NT2/D1 (cell line): ENCODE measurements at regions not wholly inside any gene's neighbourhood (a gene's known extent, or its start where the extent isn't known, plus 50 kb on each side); places are given as distances from the start of the nearest gene placed in this dataset.

ENCODE experiments used
- DNase-seq: peaks from one replicate; pipeline ENCODE4 v3.0.0-alpha.2; 2011; ENCODE audit warnings: low read depth, low spot score
- H3K27me3 ChIP-seq: 2 replicates; pipeline ENCODE4 v1.6.0; 2011; ENCODE audit warnings: mild to moderate bottlenecking; ENCODE audit not compliant: insufficient read length, insufficient read depth
- H3K36me3 ChIP-seq: 2 replicates; pipeline ENCODE4 v1.6.1; 2011; ENCODE audit warnings: mild to moderate bottlenecking, low read length, mixed read lengths; ENCODE audit not compliant: insufficient read depth, insufficient read length
- H3K4me1 ChIP-seq: 2 replicates; pipeline ENCODE4 v1.5.1; 2011; ENCODE audit not compliant: insufficient read depth, insufficient read length
- H3K4me3 ChIP-seq: 2 replicates; pipeline ENCODE4 v1.5.1; 2011; ENCODE audit warnings: low read depth; ENCODE audit not compliant: insufficient read length
- H3K9ac ChIP-seq: 2 replicates; pipeline ENCODE4 v1.6.0; 2011; ENCODE audit warnings: low read depth; ENCODE audit not compliant: insufficient read length
- H3K9me3 ChIP-seq: 2 replicates; pipeline ENCODE4 v1.5.1; 2011; ENCODE audit warnings: mild to moderate bottlenecking, low read length; ENCODE audit not compliant: insufficient read depth
- SUZ12 ChIP-seq: IDR thresholded peaks from 2 replicates; pipeline ENCODE4 v1.6.1; 2011; ENCODE audit not compliant: insufficient read length, insufficient read depth; ENCODE audit errors: extremely low read depth
- YY1 ChIP-seq: IDR thresholded peaks from 2 replicates; pipeline ENCODE4 v1.6.1; 2011; ENCODE audit not compliant: insufficient read length, insufficient read depth
- ZNF274 ChIP-seq: IDR thresholded peaks from 2 replicates; pipeline ENCODE4 v1.6.1; 2011; ENCODE audit warnings: mild to moderate bottlenecking, low read depth, low read length

GRCh38 chr13:32887617-32888016 is 128.6 kb upstream of the KL start:
- Histone ChIP-seq H3K9me3 (peaks cover 11% of the 10 kb centered on the region; the same call in 1 of the 2 replicates), H3K27me3 (no peaks in the 10 kb centered on the region), H3K36me3 (no peaks in the 10 kb centered on the region), H3K9ac (no peak overlapping the region), H3K4me1 (no peaks in the 10 kb centered on the region), H3K4me3 (no peak overlapping the region)
- TF ChIP-seq SUZ12 (no peak), YY1 (no peak), ZNF274 (no peak)
- no peak for DNase-seq

GRCh38 chr13:32889986-32890565 is 126.1 kb upstream of the KL start:
- no peak for DNase-seq
- TF ChIP-seq ZNF274 = no peak
- no peak for TF ChIP-seq SUZ12
- no peak for TF ChIP-seq YY1
- no peaks in the 10 kb centered on the region for H3K36me3 ChIP-seq
- H3K4me1 ChIP-seq = no peaks in the 10 kb centered on the region
- peaks cover 11% of the 10 kb centered on the region; the same call in 1 of the 2 replicates for H3K9me3 ChIP-seq
- no peak overlapping the region for H3K4me3 ChIP-seq
- no peaks in the 10 kb centered on the region for H3K27me3 ChIP-seq
- H3K9ac ChIP-seq = no peak overlapping the region

GRCh38 chr13:32893176-32893575 is 123.0 kb upstream of the KL start:
- H3K9ac ChIP-seq = no peak overlapping the region
- no peaks in the 10 kb centered on the region for H3K4me1 ChIP-seq
- DNase-seq = no peak
- H3K4me3 ChIP-seq = no peak overlapping the region
- no peaks in the 10 kb centered on the region for H3K27me3 ChIP-seq
- no peaks in the 10 kb centered on the region for H3K36me3 ChIP-seq
- TF ChIP-seq SUZ12 (no peak), ZNF274 (no peak), YY1 (no peak)
- H3K9me3 ChIP-seq = 0 out of 2 replicates have a peak, but pooled peaks cover under 1% of the 10 kb centered on the region

- Histone ChIP-seq H3K9ac (no peak overlapping the region), H3K4me1 (no peaks in the 10 kb centered on the region), H3K36me3 (no peaks in the 10 kb centered on the region), H3K9me3 (no peaks in the 10 kb centered on the region), H3K4me3 (no peak overlapping the region), H3K27me3 (no peaks in the 10 kb centered on the region)
- TF ChIP-seq SUZ12 = no peak
- TF ChIP-seq YY1 = no peak
- no peak for TF ChIP-seq ZNF274
- DNase-seq = no peak
Measured at GRCh38 chr13:32894589-32895001, 121.6 kb upstream of the KL start.

- Histone ChIP-seq H3K4me3 (no peak overlapping the region), H3K9ac (no peak overlapping the region), H3K36me3 (no peaks in the 10 kb centered on the region), H3K4me1 (no peaks in the 10 kb centered on the region), H3K9me3 (no peaks in the 10 kb centered on the region), H3K27me3 (no peaks in the 10 kb centered on the region)
- DNase-seq = no peak
- TF ChIP-seq SUZ12 (no peak), YY1 (no peak), ZNF274 (no peak)
Measured at GRCh38 chr13:32895296-32895695, 120.9 kb upstream of the KL start.

GRCh38 chr13:32897296-32897695 is 118.9 kb upstream of the KL start:
- no peaks in the 10 kb centered on the region for H3K4me1 ChIP-seq
- H3K27me3 ChIP-seq = no peaks in the 10 kb centered on the region
- DNase-seq = no peak
- H3K36me3 ChIP-seq = no peaks in the 10 kb centered on the region
- no peak overlapping the region for H3K4me3 ChIP-seq
- no peaks in the 10 kb centered on the region for H3K9me3 ChIP-seq
- H3K9ac ChIP-seq = no peak overlapping the region
- TF ChIP-seq SUZ12 (no peak), YY1 (no peak), ZNF274 (no peak)

- Histone ChIP-seq H3K36me3 (no peaks in the 10 kb centered on the region), H3K9me3 (no peaks in the 10 kb centered on the region), H3K4me3 (no peak overlapping the region), H3K4me1 (no peaks in the 10 kb centered on the region), H3K27me3 (no peaks in the 10 kb centered on the region), H3K9ac (no peak overlapping the region)
- TF ChIP-seq ZNF274 = no peak
- no peak for TF ChIP-seq YY1
- TF ChIP-seq SUZ12 = no peak
- no peak for DNase-seq
Measured at GRCh38 chr13:32902029-32902780, 114.0 kb upstream of the KL start.
